ENCODE measurements at regions not wholly inside any gene's neighbourhood (a gene's known extent, or its start where the extent isn't known, plus 50 kb on each side); places are given as distances from the start of the nearest gene placed in this dataset.

- DNase-seq = no peak
Measured at GRCh38 chr13:84524586-84524985, 642.3 kb upstream of the SLITRK1 start.

GRCh38 chr13:84500016-84500415 is 617.7 kb upstream of the SLITRK1 start:
- DNase-seq = no peak

GRCh38 chr13:84497613-84498012 is 615.3 kb upstream of the SLITRK1 start:
- no peak for DNase-seq

- no peak for DNase-seq
Measured at GRCh38 chr13:84491952-84492351, 609.7 kb upstream of the SLITRK1 start.

GRCh38 chr13:84487752-84488151 is 605.5 kb upstream of the SLITRK1 start:
- DNase-seq = no peak

GRCh38 chr13:84481958-84482357 is 599.7 kb upstream of the SLITRK1 start:
- DNase-seq = no peak

GRCh38 chr13:84479656-84480055 is 597.4 kb upstream of the SLITRK1 start:
- no peak for DNase-seq

- DNase-seq = no peak
Measured at GRCh38 chr13:84470528-84470927, 588.3 kb upstream of the SLITRK1 start.

- DNase-seq = no peak
Measured at GRCh38 chr13:84466461-84466860, 584.2 kb upstream of the SLITRK1 start.

- no peak for DNase-seq
Measured at GRCh38 chr13:84460989-84461388, 578.7 kb upstream of the SLITRK1 start.

GRCh38 chr13:84455143-84455905 is 573.0 kb upstream of the SLITRK1 start:
- DNase-seq = no peak

GRCh38 chr13:84447640-84447978 is 565.3 kb upstream of the SLITRK1 start:
- no peak for DNase-seq

GRCh38 chr13:84446972-84447639 is 564.8 kb upstream of the SLITRK1 start:
- no peak for DNase-seq

GRCh38 chr13:84445776-84446175 is 563.5 kb upstream of the SLITRK1 start:
- DNase-seq = no peak

- no peak for DNase-seq
Measured at GRCh38 chr13:84443463-84443862, 561.2 kb upstream of the SLITRK1 start.

GRCh38 chr13:84439108-84439507 is 556.8 kb upstream of the SLITRK1 start:
- no peak for DNase-seq

GRCh38 chr13:84433024-84433423 is 550.8 kb upstream of the SLITRK1 start:
- DNase-seq = peak; percentile 11

GRCh38 chr13:84431646-84432045 is 549.4 kb upstream of the SLITRK1 start:
- no peak for DNase-seq

- DNase-seq = no peak
Measured at GRCh38 chr13:84430446-84430845, 548.2 kb upstream of the SLITRK1 start.

- no peak for DNase-seq
Measured at GRCh38 chr13:84430015-84430414, 547.7 kb upstream of the SLITRK1 start.

- no peak for DNase-seq
Measured at GRCh38 chr13:84418041-84418440, 535.8 kb upstream of the SLITRK1 start.

GRCh38 chr13:84417416-84417815 is 535.1 kb upstream of the SLITRK1 start:
- DNase-seq = no peak

- no peak for DNase-seq
Measured at GRCh38 chr13:84413016-84413415, 530.7 kb upstream of the SLITRK1 start.

- DNase-seq = no peak
Measured at GRCh38 chr13:84405286-84405685, 523.0 kb upstream of the SLITRK1 start.

- no peak for DNase-seq
Measured at GRCh38 chr13:84400706-84401105, 518.4 kb upstream of the SLITRK1 start.
